ENCODE measurements at regions not wholly inside any gene's neighbourhood (a gene's known extent, or its start where the extent isn't known, plus 50 kb on each side); places are given as distances from the start of the nearest gene placed in this dataset.

- Mint-ChIP-seq H3K27ac (no peak overlapping the region), H3K36me3 (ENCODE audit: insufficient read depth in 1 of 3, low read depth in 3 of 3) (no peaks in the 10 kb centered on the region), H3K4me1 (peaks cover 0 to 5% of the 10 kb centered on the region in 2 experiments; a peak in 3 of 4 replicates), H3K4me3 (no peak overlapping the region), H3K27me3 (ENCODE audit: low read depth) (no peaks in the 10 kb centered on the region), H3K9me3 (peaks cover 0 to 2% of the 10 kb centered on the region in 2 experiments; a peak in 1 of 5 replicates)
- no peak overlapping the region for H3K56ac ChIP-seq (ENCODE audit: insufficient read length, low read depth, low read length)
- H3K18ac ChIP-seq (ENCODE audit: insufficient read length, low read depth, low read length), result no peak overlapping the region
- no peak overlapping the region for H2BK120ac ChIP-seq (ENCODE audit: low read depth, low read length, poor library complexity, severe bottlenecking)
- no peak overlapping the region for H2AK5ac ChIP-seq (ENCODE audit: insufficient read length, low read length)
- H2AFZ ChIP-seq (ENCODE audit: low read length), result no peak overlapping the region
- no peak for TF ChIP-seq CTCF (conservative IDR thresholded peaks at IDR 0.05)
- H3K9me3 ChIP-seq (ENCODE audit: control insufficient read depth, low read depth, low read length), result no peaks in the 10 kb centered on the region
- H4K91ac ChIP-seq (ENCODE audit: insufficient read length, low read depth, low read length), result no peak overlapping the region
- no peaks in the 10 kb centered on the region for H3K4me1 ChIP-seq (ENCODE audit: insufficient read depth, low read length)
- H3K9ac ChIP-seq (ENCODE audit: extremely low read depth, insufficient read length, low read length), result no peak overlapping the region
- H4K8ac ChIP-seq (replicated peaks; ENCODE audit: insufficient read length, low read depth, low read length), result no peak overlapping the region
- no peak overlapping the region for H3K23ac ChIP-seq (ENCODE audit: insufficient read length, low read depth, low read length)
- H3K23me2 ChIP-seq (ENCODE audit: insufficient read length, low read depth, low read length, poor library complexity, severe bottlenecking), result no peaks in the 10 kb centered on the region
- no peaks in the 10 kb centered on the region for H4K20me1 ChIP-seq (ENCODE audit: control insufficient read depth, insufficient read depth, insufficient read length)
- no peak overlapping the region for H3K14ac ChIP-seq (ENCODE audit: insufficient read depth, low read length)
- no peak overlapping the region for H2BK12ac ChIP-seq (ENCODE audit: insufficient read length, low read depth, low read length)
- H3K79me1 ChIP-seq (ENCODE audit: insufficient read depth, low read depth, low read length, poor library complexity, severe bottlenecking), result no peaks in the 10 kb centered on the region
- H4K5ac ChIP-seq (ENCODE audit: insufficient read length, low read depth, low read length), result no peak overlapping the region
- DNase-seq, result no peak
- no peaks in the 10 kb centered on the region for H3K79me2 ChIP-seq (ENCODE audit: insufficient read depth, low read length)
- H3K4ac ChIP-seq (ENCODE audit: low read depth, low read length), result no peak overlapping the region
- H3K27me3 ChIP-seq (ENCODE audit: insufficient read depth, low read length), result no peaks in the 10 kb centered on the region
- H3T11ph ChIP-seq (ENCODE audit: low read length), result no peak overlapping the region
- no CpG with 5 or more reads among the region's 2 CpGs for WGBS (ENCODE audit: extremely low coverage, insufficient read length, low lambda C conversion rate)
- no peak overlapping the region for H2BK5ac ChIP-seq (ENCODE audit: insufficient read length, low read length)
- H2BK15ac ChIP-seq (ENCODE audit: low read depth, low read length), result no peak overlapping the region
- no peak overlapping the region for H2BK20ac ChIP-seq (ENCODE audit: low read depth, low read length, poor library complexity, severe bottlenecking)
- no peak overlapping the region for H3K27ac ChIP-seq (ENCODE audit: insufficient read length, low read depth, low read length)
- no peak overlapping the region for H3K4me2 ChIP-seq (ENCODE audit: insufficient read depth, insufficient read length, low read length)
Measured at GRCh38 chr1:90192408-90192807, 197.5 kb downstream of the ZNF326 start.
